NCI-H2029 treated with DMSO at 0.1 percent for 48 hours (cell line): ENCODE measurements at regions not wholly inside any gene's neighbourhood (a gene's known extent, or its start where the extent isn't known, plus 50 kb on each side); places are given as distances from the start of the nearest gene placed in this dataset.
"Not testable (repeated sequence)": the region's sequence is repeated elsewhere in the genome, so short reads cannot be mapped to it uniquely, and the experiment has no call there.

Experiments used
- DNase-seq: peaks from one replicate; lab custom pipeline; 2025; lab: John Stamatoyannopoulos, UW

DNA sequence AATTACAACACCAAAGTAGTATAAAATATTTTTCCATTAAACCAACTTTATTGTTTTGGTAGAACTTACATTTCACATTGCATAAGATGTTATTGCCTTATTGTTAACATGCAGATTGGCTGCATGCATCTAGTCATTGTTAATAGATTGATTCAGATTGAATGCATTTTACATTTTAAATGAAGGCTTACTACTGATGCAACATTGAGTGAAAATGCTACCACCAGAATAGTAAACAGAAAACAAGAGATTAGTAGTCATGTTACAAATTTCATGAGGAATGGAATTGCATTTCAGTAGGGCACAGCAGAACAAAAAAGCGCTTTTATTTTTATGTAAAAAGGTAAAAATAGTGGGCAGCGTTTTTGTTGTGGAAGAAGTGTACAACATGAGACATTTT lies 298.3 kb downstream of the ARL4A start:
- no peak for DNase-seq

DNA sequence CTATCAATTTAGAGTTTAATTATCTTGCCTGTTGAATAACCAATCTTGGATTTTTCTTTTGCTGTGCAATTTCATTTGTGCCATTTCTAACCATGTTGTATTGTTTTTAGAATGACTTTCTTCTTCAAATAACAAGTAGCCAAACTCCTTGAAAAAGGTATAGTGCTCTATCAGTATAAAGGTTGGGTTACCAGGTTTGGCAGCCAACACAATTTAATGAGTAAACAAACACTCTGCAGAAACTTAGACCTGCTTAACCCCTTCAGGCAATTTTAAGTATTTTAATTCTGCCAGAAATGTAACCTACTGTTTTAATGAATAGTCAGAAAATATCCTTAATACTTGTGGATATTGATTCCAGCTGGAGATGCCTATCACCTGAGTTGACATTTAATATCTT lies 299.8 kb downstream of the ARL4A start:
- no peak for DNase-seq

DNA sequence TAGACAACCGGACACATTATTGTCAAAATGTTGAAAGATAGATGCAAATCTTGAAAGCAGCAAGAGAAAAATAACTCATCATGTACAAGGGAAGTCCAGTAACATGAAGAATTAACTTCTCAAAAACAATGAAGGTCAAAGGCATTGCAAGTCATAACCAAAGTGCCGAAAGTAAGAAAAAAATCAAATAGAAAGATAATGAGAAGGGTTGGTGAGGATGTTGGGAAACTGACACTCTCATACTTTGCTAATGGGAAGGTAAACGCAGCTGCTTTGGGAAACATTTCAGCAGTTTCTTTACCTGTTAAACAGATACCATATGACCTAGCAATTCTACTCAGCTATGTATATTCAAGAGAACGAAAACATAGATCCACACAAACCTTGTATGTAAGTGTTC lies 303.0 kb downstream of the ARL4A start:
- no peak for DNase-seq

DNA sequence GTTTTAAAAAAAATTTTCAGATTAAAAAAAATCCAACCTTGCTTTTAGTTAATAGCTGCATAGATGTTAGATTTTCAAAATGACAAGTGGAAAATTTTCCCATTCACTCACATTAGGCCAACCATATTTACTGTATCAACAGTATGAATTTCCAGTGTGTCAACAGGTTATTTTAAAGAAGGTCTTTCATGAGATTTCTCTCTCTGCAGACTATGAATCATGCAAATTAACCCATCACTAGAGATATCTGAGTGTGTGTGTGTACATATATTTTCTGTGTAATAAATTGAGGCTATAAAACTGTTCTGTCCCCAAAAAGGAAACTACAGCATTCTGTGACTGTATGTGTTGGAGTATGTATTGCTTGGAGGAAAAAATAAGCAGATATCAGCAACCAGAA lies 305.6 kb downstream of the ARL4A start:
- no peak for DNase-seq

DNA sequence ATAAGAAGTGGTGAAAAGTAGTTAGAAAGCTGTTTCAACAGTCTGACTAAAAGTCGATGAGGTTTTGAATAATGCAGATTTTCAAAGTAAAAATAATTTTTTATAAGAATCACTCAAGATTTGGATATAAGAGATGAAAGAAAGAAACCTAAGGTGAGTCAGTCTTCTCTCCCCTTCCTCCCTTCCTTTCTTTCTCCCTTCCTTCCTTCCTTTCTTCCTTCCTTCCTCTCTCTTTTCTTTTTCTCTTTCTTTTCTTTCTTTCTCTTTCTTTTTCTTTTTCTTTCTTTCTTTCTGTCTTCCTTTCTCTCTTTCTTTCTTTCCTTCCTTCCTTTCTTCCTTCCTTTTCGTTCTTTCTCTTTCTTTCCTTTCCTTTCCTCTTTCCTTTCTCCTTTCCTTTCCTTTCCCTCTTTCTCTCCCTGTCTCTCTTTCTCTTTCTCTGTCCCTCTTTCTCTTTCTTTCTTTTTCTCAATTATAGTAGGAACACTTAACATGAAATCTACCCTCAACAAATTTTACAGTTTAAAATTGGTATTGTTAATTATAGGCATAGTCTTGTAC lies 308.6 kb downstream of the ARL4A start:
- no peak for DNase-seq

DNA sequence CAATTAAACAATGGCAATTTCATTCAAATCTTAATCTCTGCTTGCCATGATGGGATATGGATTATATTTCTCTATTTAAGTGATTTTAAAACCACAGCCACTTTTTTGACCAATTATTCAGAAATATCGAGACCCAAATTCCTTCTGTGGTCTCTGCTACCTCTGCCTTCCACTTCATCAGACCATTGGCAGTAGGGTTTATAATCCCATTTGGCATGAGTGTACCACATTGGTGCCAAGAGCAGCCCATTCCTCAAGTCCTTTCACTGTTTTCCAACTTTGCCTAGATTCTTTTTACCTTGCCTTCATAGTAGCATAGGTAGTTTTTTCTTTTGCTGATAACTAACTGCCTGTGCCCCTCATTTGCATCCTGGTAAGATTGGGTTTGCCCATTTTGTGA lies 319.9 kb downstream of the ARL4A start:
- no peak for DNase-seq

DNA sequence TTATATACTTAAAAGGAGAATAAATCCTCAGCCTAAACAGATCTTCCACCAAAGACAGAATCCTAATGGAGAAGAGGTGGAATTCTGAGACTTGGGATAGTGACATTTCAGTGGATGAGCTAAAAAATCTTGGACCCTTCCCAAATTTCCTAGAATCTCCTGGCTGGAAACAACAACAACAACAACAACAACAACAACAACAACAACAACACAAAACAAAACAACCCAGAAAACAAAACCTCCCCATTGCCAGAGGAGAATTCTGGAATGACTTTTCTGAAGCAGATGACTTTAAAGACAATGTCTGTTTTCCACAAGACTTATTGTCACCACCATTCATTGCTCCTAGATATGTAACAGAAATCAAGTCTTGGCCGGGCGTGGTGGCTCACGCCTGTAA lies 322.1 kb downstream of the ARL4A start:
- DNase-seq, result no peak

DNA sequence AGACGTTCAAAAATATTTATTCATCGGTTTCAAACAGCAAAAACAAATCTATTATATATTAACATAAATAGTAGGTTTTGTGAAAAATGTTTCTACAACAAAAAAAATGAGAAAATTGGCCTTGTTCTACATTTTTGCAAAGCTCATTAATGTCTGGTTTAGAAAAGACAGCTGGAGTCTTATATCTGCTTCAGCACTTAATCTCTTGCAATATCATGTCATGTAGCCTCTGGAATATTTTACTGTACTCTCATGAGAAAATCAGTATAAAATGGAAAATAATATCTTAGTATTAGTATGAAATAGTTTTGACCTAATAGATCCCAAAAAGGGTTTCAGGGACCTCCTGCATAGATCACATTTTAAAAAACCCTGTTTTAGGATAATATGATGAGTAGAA lies 326.6 kb downstream of the ARL4A start:
- DNase-seq, result no peak

DNA sequence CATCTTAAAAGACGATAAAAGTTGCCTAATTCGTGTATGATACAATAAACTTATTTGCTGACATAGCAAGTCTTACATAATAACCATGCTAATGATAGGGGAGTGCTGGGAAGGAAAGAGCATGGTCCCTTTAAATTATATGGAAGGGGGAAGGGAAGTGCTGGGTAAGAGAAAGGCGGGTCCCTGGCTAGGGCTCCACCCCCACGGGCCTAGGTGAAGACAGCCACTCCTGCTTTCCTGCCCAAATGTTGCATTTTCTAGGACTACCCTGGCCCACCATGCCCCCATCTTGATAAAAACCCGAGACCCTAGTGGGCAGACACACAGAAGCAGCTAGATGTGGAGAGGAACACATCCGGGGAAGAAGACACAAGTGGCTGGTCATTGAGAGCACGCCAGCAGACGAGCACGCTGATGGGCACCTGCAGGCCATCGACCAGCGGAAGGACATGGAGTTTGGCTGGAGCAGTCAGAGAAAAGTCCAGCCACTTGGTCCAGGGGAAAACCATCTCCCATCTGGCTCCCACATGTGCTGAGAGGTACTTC lies 328.7 kb downstream of the ARL4A start:
- no peak for DNase-seq

DNA sequence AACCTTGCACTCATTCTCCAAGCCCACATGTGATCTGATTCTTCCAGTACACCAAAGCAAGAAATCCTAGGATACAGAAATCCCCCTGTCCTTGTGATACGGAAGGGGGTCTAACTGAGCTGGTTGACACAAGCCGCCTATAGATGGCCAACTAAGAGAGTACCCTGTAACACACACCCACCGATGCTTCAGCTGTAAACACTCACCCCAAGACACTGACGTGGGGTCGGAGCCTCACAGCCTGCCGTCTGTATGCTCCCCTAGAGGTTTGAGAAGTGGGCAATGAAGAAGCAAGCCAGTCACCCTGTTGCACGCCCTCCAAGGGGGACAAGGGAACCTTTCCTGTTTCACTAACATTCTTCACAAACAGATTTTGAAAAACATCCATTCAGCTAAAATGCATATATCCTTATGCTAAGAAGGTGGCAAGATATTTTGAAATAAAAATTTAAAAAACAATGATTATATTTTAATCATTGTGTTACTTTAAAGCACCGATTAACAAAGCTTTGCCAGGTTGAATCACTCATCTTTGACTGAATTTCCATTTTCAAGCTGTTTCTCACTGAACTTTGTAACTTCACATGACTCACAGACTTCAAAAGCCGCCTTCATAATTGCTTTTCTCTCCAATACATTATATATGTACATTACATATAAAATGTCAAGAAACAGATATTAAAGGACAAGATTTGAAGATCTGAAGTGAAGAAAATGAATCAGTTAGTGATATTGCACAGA lies 329.3 kb downstream of the ARL4A start:
- DNase-seq, result no peak

DNA sequence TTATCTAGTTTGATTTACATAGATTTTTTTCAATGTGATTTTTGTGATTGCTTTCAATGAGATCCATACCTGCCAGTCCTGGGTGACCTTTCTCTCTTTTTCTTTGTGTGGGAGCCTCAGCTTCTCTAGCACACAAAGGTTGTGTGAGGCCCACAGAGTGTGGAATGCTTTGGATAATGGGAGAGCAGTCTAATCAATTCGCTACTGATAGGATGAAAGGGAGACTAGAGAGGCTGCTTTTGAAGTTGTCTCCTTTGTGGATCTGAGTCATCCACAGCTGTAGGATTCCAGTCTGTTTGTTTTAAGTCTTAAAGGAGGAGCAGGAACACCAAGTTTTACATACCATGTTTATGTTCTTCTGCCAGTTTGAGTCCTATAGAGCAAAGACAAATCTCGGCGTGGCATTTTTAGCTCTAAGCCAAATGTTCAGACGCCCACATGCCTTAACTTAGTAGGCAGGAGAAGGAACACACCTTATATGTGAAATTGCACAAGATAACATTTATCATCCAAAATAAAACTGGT lies 330.0 kb downstream of the ARL4A start:
- DNase-seq, result no peak

DNA sequence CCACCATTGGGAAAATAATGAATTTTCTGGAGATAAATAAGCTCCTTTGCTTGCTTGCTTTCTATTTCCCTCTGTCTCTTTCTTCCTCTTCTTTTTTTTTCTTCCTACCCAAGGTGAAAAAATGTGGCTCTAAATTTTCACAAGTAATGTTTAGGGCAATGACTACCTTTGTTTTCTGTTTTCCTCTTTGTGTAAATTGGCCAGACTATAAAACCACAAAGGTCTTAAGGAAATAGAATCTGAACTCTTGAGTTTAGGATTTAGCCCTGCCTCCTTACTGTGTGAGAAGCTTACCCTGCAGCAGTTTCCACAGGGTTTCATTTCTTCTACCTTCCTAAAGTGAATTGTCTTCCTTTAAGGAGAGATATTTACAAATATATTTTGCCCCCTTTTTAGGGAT lies 330.4 kb downstream of the ARL4A start:
- no peak for DNase-seq

DNA sequence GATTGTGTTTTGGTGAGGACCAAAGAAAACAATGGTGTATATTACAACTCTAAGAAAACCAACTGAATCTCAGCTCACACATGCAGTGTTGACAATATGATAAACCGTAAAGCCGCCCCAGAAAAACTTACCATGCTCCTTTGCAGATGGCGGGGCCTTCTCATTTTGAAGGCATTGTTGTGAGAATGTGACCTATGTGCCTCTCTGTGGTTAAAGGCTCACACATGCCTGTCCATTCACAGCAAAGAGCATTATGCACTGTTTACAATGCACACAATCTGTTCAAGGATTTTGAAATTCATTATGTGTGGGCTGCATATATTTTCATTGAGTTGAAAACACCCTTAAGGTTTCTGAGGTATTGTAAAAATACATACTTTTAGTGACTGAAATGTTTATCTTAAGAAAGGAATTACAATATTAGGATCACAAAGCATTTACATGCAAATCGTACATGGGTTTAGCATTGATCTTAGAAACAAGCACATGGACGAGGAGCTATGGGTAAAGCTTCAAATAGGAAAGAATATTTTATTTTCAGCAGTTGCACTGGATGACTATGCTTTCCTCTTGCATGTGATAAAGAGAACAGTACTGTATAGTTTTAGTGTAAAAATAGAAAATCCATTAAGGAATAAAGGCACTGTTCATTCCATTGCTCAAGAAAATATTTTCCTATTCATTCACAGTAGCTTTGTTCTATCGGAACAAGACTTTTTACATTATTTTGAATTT lies 334.3 kb downstream of the ARL4A start:
- no peak for DNase-seq

DNA sequence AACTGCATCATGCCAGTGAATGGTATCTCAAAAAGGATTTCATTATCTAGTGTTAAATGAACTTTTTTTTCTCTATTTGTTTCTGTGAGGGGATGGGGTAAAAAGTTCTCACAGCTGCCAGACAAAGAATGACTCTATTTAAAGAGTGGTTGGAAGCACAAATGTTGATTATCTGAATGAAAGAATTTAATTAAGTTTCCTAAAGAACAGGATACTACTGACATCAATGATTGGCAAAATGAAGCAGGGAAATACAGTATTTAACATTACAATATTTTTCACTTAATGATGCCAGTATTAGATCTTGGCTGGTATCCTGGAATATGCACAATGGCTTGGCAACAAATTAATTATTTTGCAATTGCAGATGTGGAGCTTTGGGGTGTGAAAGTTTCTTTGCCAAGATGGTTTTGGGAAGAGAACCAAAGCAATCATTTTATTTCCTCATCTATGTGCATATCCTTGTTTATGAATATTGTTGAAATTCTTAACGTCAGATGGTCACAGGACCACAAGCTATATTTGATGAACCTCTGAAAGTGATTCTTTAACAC lies 336.8 kb downstream of the ARL4A start:
- DNase-seq, result no peak

DNA sequence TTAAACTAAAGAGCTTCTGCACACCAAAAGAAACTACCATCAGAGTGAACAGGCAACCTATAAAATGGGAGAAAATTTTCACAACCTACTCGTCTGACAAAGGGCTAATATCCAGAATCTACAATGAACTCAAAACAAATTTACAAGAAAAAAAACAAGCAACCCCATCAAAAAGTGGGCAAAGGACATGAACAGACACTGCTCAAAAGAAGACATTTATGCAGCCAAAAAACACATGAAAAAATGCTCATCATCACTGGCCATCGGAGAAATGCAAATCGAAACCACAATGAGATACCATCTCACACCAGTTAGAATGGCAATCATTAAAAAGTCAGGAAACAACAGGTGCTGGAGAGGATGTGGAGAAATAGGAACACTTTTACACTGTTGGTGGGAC lies 337.6 kb downstream of the ARL4A start:
- DNase-seq, result not testable (repeated sequence)

DNA sequence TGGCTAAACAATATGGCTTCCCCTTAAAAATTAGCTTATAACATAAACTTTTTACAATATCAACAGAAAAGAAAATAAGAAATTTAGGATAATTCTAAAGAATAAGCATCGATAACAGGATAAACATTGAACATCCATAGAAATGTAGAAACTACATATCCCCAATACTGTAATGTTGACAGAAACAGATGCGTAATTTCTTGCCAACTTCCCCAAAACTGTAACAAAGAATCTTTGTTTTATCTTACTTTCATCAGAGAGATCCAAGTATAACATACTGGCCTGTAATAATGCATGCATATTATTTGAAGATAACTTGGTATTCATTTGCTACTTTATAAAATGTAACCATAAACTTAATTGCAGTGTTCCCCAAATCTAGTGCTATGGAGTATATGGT lies 339.9 kb downstream of the ARL4A start:
- DNase-seq, result no peak

DNA sequence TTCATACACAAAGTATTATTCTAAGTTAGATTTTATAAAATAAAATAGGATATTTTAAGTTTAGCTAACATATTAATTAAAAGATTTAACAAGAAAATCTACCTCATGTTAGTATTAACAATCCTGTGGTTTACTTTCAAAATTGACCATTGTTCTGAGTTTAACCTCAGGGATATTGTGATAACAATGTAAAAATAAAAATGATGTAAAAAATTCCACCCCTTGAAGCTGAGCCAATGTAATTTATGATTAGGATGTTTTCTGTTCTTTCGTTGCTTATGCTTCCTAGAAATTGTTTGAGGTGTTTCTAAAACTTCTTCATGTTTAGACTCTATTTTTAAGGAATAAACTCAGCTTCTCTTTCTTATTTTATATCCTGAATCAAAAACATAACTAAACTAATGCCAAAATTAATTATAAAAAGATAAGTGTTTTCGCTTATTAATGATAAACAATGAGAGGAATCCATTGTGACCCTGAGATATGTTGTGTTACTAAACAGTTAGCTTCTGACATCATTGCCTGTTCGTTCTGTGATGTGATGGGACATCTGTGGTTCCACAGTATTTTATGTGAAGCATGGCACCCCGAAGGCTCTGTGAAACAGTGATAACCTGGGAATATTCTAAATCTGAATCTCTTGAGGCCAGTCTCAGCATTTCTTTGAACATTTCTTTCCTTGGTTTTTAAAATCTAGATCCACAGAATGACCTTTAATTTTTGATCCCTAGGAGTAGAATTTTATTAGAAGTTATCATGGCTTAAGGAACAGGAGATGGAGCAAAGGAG lies 340.8 kb downstream of the ARL4A start:
- no peak for DNase-seq

DNA sequence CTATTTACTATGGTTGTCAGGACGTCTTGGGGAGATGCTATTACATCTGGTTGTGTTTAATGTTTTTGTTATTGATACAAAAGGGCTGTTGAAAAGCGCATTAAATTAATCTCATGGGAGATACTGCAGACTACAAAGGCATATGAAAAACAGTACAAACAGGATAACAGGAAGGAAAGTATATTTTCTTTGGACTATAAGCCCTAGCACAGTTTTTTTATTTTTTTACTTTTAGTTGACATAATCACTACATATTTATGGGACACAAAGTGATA lies 341.3 kb downstream of the ARL4A start:
- DNase-seq, result no peak

DNA sequence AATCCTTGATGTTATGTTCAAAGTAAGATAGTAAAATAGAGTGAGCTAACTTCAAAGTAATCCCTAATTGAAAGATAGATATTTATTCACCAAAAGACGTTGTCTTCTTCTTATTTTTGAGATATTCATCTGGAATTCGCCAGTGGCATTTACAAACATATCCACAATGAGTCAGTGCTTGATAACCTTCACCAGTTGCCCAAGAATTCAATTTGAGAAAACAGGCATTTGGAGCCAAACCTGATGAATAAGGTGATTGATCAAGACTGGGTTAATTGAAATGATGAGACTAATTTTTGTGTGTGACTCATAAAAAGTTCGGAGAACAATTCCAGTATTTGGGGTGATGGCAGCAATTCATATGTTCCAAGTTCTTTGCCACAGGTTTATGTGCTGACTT lies 344.0 kb downstream of the ARL4A start:
- DNase-seq, result no peak

DNA sequence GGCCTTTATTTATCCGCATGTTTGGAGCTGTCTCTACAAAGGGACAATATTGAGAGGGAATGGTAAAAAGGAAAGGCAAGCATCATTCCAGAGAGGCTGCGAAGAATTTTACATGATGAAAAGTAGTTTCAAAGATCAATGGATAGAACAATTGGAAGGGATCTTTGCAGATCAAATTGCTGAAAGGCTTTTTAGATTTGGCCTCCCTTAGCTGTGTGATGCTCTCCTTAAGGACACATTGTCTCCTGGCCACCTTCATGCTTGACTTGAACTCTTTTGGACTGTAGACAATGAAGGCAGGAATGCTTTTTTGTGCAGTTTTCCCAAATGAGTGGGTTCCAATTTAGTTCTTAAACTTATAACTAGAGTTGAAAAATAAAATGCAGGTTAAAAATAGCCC lies 344.7 kb downstream of the ARL4A start:
- no peak for DNase-seq

DNA sequence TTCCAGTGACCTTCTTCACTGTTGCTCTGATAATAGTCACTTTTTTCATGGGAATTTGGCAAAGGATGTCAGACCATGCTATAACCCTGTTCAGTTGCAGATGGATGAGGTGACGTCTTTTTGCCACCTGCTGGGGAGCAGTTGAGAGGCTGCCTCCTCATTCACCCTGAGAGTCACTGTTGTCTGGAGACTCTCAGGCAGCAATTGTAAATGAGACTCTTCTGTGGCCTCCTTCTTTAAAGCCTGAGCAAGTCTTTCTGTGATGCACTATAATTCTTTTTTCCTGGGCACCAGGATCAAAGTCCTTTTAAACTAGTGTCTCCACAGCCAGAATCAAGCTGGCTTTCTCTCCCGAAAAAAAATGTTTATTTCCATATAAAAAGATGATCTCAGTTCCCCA lies 345.1 kb downstream of the ARL4A start:
- DNase-seq, result no peak

DNA sequence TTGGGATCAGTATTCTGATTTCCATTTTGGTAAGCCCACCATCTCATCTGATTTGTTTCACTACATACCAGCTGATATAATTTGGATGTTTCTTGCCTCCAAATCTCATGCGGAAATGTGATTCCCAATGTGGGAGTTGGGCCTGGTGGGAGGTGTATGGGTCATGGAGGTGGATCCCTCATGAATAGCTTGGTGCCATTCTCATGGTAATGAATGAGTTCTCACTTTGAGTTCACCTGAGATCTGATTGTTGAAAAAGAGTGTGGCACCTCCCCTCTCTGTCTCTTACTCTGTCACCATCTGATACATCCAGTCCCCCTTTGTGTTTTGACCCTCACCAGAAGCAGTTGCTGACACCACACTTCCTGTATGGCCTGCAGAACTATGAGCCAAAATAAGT lies 347.3 kb downstream of the ARL4A start:
- no peak for DNase-seq
